CD14-positive monocyte (primary cell): ENCODE measurements at regions not wholly inside any gene's neighbourhood (a gene's known extent, or its start where the extent isn't known, plus 50 kb on each side); places are given as distances from the start of the nearest gene placed in this dataset.

Experiments
- DNase-seq, 3 donors: peaks; one replicate each; pipeline ENCODE4 v3.0.0-alpha.2; 2011 to 2022
- H2AFZ ChIP-seq: 2 replicates; pipeline ENCODE4 v1.6.0; 2012; ENCODE audit warnings: mild to moderate bottlenecking, low read depth, low read length, inconsistent platforms; ENCODE audit not compliant: insufficient read depth, poor library complexity, severe bottlenecking
- H3K27ac ChIP-seq, 2 donors: 1 replicate in 1 of 2; 2 replicates in 1 of 2; pipeline ENCODE4 v1.5.1; 2012 to 2013; ENCODE audit warnings: low read length in 2 of 2, control low read depth in 1 of 2, inconsistent platforms in 1 of 2, low read depth in 1 of 2, mild to moderate bottlenecking in 1 of 2
- H3K27me3 ChIP-seq, 2 donors: one replicate each; pipeline versions ENCODE4 v1.6.0 to v1.6.1; 2011 to 2013; ENCODE audit warnings: low read length in 2 of 2; ENCODE audit not compliant: control insufficient read depth in 2 of 2, insufficient read depth in 2 of 2
- H3K36me3 ChIP-seq, 2 donors: replicated peaks in 1 of 2; 1 replicate in 1 of 2; 2 replicates in 1 of 2; pipeline versions ENCODE4 v1.5.1 to v1.6.1; 2012 to 2013; ENCODE audit warnings: low read length in 2 of 2, control low read depth in 1 of 2, inconsistent platforms in 1 of 2, mild to moderate bottlenecking in 1 of 2; ENCODE audit not compliant: insufficient read depth in 2 of 2, control insufficient read depth in 1 of 2
- H3K4me1 ChIP-seq, 2 donors: 1 replicate in 1 of 2; 2 replicates in 1 of 2; pipeline versions ENCODE4 v1.5.1 to v1.6.1; 2012 to 2013; ENCODE audit warnings: low read length in 2 of 2, control low read depth in 1 of 2, inconsistent platforms in 1 of 2, mild to moderate bottlenecking in 1 of 2, moderate library complexity in 1 of 2; ENCODE audit not compliant: insufficient read depth in 2 of 2, control insufficient read depth in 1 of 2
- H3K4me2 ChIP-seq: replicated peaks from 2 replicates; pipeline ENCODE3; 2012; ENCODE audit warnings: low read length, moderate library complexity, mild to moderate bottlenecking; ENCODE audit not compliant: poor library complexity, severe bottlenecking; ENCODE audit errors: extremely low read depth
- H3K4me3 ChIP-seq, 3 experiments: fragments of 200-600 bp in 1 of 3; sonication (generic) in 1 of 3; replicated peaks in 1 of 3; 1 replicate in 2 of 3; 2 replicates in 1 of 3; pipeline ENCODE4 v1.5.1; 2011 to 2013; ENCODE audit warnings: low read length in 3 of 3, mild to moderate bottlenecking in 3 of 3, control low read depth in 2 of 3, low read depth in 2 of 3, inconsistent platforms in 1 of 3, moderate library complexity in 1 of 3
- H3K79me2 ChIP-seq: 2 replicates; pipeline ENCODE4 v1.6.0; 2012; ENCODE audit warnings: mild to moderate bottlenecking, control low read depth, inconsistent platforms, low read length, moderate library complexity; ENCODE audit not compliant: insufficient read depth
- H3K9ac ChIP-seq: 2 replicates; pipeline ENCODE4 v1.6.0; 2017; ENCODE audit warnings: low read length, mild to moderate bottlenecking; ENCODE audit not compliant: insufficient read depth, poor library complexity, severe bottlenecking
- H3K9me3 ChIP-seq, 2 donors: replicated peaks in 1 of 2; 1 replicate in 1 of 2; 2 replicates in 1 of 2; pipeline versions ENCODE4 v1.5.1 to v1.6.1; 2012 to 2013; ENCODE audit warnings: low read length in 2 of 2, control low read depth in 1 of 2; ENCODE audit not compliant: control insufficient read depth in 1 of 2, insufficient read depth in 1 of 2
- H4K20me1 ChIP-seq: 2 replicates; pipeline ENCODE4 v1.6.0; 2012; ENCODE audit warnings: mild to moderate bottlenecking, low read length, control low read depth, moderate library complexity; ENCODE audit not compliant: insufficient read depth
- H3K27ac Mint-ChIP-seq, 7 donors: one replicate each; pipeline ENCODE4 v1.8.0; 2020; ENCODE audit warnings: mild to moderate bottlenecking in 7 of 7, mixed read lengths in 7 of 7, moderate library complexity in 6 of 7, inconsistent platforms in 2 of 7
- H3K27me3 Mint-ChIP-seq, 3 donors: one replicate each; pipeline ENCODE4 v1.8.0; 2021 to 2022; ENCODE audit warnings: low read depth in 3 of 3, mild to moderate bottlenecking in 3 of 3, mixed read lengths in 3 of 3, moderate library complexity in 3 of 3, inconsistent platforms in 1 of 3
- H3K36me3 Mint-ChIP-seq, 2 donors: one replicate each; pipeline ENCODE4 v1.8.0; 2020; ENCODE audit warnings: mixed read lengths in 2 of 2, inconsistent platforms in 1 of 2, mild to moderate bottlenecking in 1 of 2
- H3K4me1 Mint-ChIP-seq: one replicate; pipeline ENCODE4 v1.8.0; 2020; ENCODE audit warnings: mild to moderate bottlenecking, mixed read lengths
- H3K4me3 Mint-ChIP-seq, 2 donors: one replicate each; pipeline ENCODE4 v1.8.0; 2020; ENCODE audit warnings: mild to moderate bottlenecking in 2 of 2, mixed read lengths in 2 of 2, moderate library complexity in 1 of 2
- H3K9me3 Mint-ChIP-seq, 7 donors: one replicate each; pipeline ENCODE4 v1.8.0; 2020 to 2022; ENCODE audit warnings: mixed read lengths in 7 of 7, mild to moderate bottlenecking in 6 of 7, moderate library complexity in 6 of 7, inconsistent platforms in 2 of 7
- CTCF ChIP-seq: fragments of 200-600 bp; IDR thresholded peaks from one replicate; pipeline ENCODE4 v1.8.0; 2022; ENCODE audit warnings: antibody characterized with exemption, mild to moderate bottlenecking
- WGBS: methylation state at CpG from one replicate; pipeline ENCODE4 v1.1.5; 2013; ENCODE audit warnings: missing lambda C conversion rate; ENCODE audit not compliant: insufficient coverage; 5-methylcytosine and 5-hydroxymethylcytosine counted together
- intact Hi-C, 2 donors: fragments of 100-400 bp; cut with micrococcal nuclease; formaldehyde crosslinking; loops; one replicate each; pipeline versions ENCODE4 v1.15.0 to v1.15.1; 2023

- no peak for TF ChIP-seq CTCF
- peaks cover 2 to 15% (median 4%) of the 10 kb centered on the region in 3 donors for H3K27me3 Mint-ChIP-seq
- Histone ChIP-seq H3K4me2 (no peak overlapping the region), H3K9ac (no peak overlapping the region), H3K36me3 (no peaks in the 10 kb centered on the region), H3K4me3 (no peak overlapping the region), H3K9me3 (no peaks in the 10 kb centered on the region), H2AFZ (no peak overlapping the region), H3K27ac (no peak overlapping the region), H4K20me1 (no peaks in the 10 kb centered on the region), H3K27me3 (no peaks in the 10 kb centered on the region), H3K4me1 (no peaks in the 10 kb centered on the region), H3K79me2 (no peaks in the 10 kb centered on the region)
- no peak overlapping the region for H3K27ac Mint-ChIP-seq
- H3K9me3 Mint-ChIP-seq = peaks cover 0 to 1% (median 0%) of the 10 kb centered on the region in 7 donors
- WGBS = 62% methylated on average over 3 of the region's 4 CpGs
- H3K4me1 Mint-ChIP-seq = no peaks in the 10 kb centered on the region
- no peak overlapping the region for H3K4me3 Mint-ChIP-seq
- intact Hi-C loops = no loop called here
- no peaks in the 10 kb centered on the region for H3K36me3 Mint-ChIP-seq
- no peak for DNase-seq
Observed at GRCh38 chr2:235365743-235366142, 128.1 kb upstream of the AGAP1 start.

GRCh38 chr2:235366390-235366789, 127.5 kb upstream of the AGAP1 start:
- H3K4me3 Mint-ChIP-seq = no peak overlapping the region
- Histone ChIP-seq H3K4me2 (no peak overlapping the region), H3K4me3 (no peak overlapping the region), H3K36me3 (no peaks in the 10 kb centered on the region), H3K4me1 (no peaks in the 10 kb centered on the region), H3K27ac (no peak overlapping the region), H3K27me3 (no peaks in the 10 kb centered on the region), H3K9me3 (no peaks in the 10 kb centered on the region), H2AFZ (no peak overlapping the region), H3K79me2 (no peaks in the 10 kb centered on the region), H4K20me1 (no peaks in the 10 kb centered on the region), H3K9ac (no peak overlapping the region)
- no peak overlapping the region for H3K27ac Mint-ChIP-seq
- 83% methylated on average over 5 of the region's 6 CpGs for WGBS
- intact Hi-C loops = no loop called here
- H3K36me3 Mint-ChIP-seq = no peaks in the 10 kb centered on the region
- DNase-seq = no peak
- H3K9me3 Mint-ChIP-seq = peaks cover 0 to 1% (median 0%) of the 10 kb centered on the region in 7 donors
- no peaks in the 10 kb centered on the region for H3K4me1 Mint-ChIP-seq
- H3K27me3 Mint-ChIP-seq = peaks cover 2 to 18% (median 8%) of the 10 kb centered on the region in 3 donors
- no peak for TF ChIP-seq CTCF
